Peyer's patch (tissue), 4 donors: ENCODE measurements at regions not wholly inside any gene's neighbourhood (a gene's known extent, or its start where the extent isn't known, plus 50 kb on each side); places are given as distances from the start of the nearest gene placed in this dataset.

ENCODE experiments used
- DNase-seq, 3 donors: peaks; one replicate each; pipeline ENCODE4 v3.0.0-alpha.2; 2017 to 2019
- H3K27ac ChIP-seq, 4 donors: fragments of 200-600 bp; sonication (generic); one replicate each; pipeline ENCODE4 v1.5.1; 2016 to 2019
- H3K27me3 ChIP-seq, 2 donors: fragments of 200-600 bp; sonication (generic); one replicate each; pipeline ENCODE4 v1.5.1; 2019
- H3K36me3 ChIP-seq, 3 donors: fragments of 200-600 bp; sonication (generic); one replicate each; pipeline ENCODE4 v1.5.1; 2016 to 2019
- H3K4me1 ChIP-seq, 4 donors: fragments of 200-600 bp; sonication (generic); one replicate each; pipeline ENCODE4 v1.5.1; 2016 to 2019
- H3K4me3 ChIP-seq, 4 donors: fragments of 200-600 bp; sonication (generic); 1 replicate in 3 of 4; 2 replicates in 1 of 4; pipeline ENCODE4 v1.5.1; 2016 to 2019; ENCODE audit warnings: mild to moderate bottlenecking in 1 of 4
- H3K9me3 ChIP-seq, 4 donors: fragments of 200-600 bp; sonication (generic); one replicate each; pipeline ENCODE4 v1.5.1; 2016 to 2019; ENCODE audit warnings: mild to moderate bottlenecking in 1 of 4
- POLR2A ChIP-seq, 2 donors: fragments of 450-650 bp; IDR thresholded peaks; one replicate each; pipeline ENCODE4 v1.5.1; 2017; ENCODE audit warnings: antibody characterized with exemption in 2 of 2, mild to moderate bottlenecking in 2 of 2, moderate library complexity in 2 of 2
- TF ChIP-seq, protein P1 (sequence below), 6 experiments: fragments of 450-650 bp in 4 of 6; fragments of 200-600 bp in 2 of 6; sonication (generic) in 1 of 6; IDR thresholded peaks; one replicate each; pipeline ENCODE4 v1.5.1; 2017 to 2019; ENCODE audit warnings: antibody characterized with exemption in 6 of 6, mild to moderate bottlenecking in 3 of 6, moderate library complexity in 1 of 6

DNA sequence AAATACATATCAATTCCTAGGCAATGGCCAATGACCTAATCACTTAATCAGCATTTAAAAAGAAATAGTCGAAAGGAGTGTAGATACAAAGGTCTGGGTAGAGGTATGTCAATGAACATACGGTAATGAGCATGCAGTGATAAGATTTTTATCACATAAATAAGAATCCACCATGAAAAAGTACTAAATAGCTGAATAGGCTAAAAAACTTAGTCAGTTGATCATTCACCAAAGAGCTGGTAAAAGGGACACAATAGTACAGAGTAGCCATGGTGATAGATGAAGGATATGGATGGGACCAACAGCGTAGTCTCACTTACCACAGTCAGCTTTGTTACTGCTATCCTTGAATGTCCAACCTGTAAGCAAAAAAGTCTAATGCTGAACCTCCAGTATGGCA is 1018.6 kb upstream of the EYS start:
- Histone ChIP-seq H3K9me3 (no peaks in the 10 kb centered on the region), H3K4me1 (no peaks in the 10 kb centered on the region), H3K4me3 (no peak overlapping the region), H3K27me3 (no peaks in the 10 kb centered on the region), H3K27ac (no peak overlapping the region), H3K36me3 (no peaks in the 10 kb centered on the region)
- TF ChIP-seq, protein P1, sequence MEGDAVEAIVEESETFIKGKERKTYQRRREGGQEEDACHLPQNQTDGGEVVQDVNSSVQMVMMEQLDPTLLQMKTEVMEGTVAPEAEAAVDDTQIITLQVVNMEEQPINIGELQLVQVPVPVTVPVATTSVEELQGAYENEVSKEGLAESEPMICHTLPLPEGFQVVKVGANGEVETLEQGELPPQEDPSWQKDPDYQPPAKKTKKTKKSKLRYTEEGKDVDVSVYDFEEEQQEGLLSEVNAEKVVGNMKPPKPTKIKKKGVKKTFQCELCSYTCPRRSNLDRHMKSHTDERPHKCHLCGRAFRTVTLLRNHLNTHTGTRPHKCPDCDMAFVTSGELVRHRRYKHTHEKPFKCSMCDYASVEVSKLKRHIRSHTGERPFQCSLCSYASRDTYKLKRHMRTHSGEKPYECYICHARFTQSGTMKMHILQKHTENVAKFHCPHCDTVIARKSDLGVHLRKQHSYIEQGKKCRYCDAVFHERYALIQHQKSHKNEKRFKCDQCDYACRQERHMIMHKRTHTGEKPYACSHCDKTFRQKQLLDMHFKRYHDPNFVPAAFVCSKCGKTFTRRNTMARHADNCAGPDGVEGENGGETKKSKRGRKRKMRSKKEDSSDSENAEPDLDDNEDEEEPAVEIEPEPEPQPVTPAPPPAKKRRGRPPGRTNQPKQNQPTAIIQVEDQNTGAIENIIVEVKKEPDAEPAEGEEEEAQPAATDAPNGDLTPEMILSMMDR (IDR thresholded peaks at IDR 0.05), result no peak
- TF ChIP-seq POLR2A (IDR thresholded peaks at IDR 0.05), result no peak
- DNase-seq, result no peak

DNA sequence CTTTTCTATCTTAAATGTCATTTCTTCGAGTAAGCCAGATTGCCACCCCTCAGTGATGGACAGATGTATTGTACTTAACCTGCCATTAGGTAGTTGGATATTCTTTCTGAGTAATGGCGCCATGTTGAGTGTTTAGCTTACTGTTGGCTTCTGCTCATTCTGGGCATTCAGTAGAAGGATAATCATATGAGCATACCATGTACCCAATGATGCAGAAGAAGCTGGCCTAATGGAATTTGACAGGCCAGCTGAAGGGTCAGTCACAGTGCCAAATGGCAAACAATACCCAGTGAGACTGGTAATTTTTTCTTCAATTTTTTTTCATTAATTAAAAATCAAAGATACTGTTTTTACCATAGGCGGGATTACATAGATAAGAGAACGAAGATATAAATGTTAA is 1010.8 kb upstream of the EYS start:
- H3K4me1 ChIP-seq, result no peaks in the 10 kb centered on the region
- H3K4me3 ChIP-seq, result no peak overlapping the region
- no peak for DNase-seq
- no peak for TF ChIP-seq POLR2A (IDR thresholded peaks at IDR 0.05)
- TF ChIP-seq, protein P1 (IDR thresholded peaks at IDR 0.05), result no peak
- H3K9me3 ChIP-seq, result no peaks in the 10 kb centered on the region
- no peak overlapping the region for H3K27ac ChIP-seq
- H3K27me3 ChIP-seq, result no peaks in the 10 kb centered on the region
- no peaks in the 10 kb centered on the region for H3K36me3 ChIP-seq

DNA sequence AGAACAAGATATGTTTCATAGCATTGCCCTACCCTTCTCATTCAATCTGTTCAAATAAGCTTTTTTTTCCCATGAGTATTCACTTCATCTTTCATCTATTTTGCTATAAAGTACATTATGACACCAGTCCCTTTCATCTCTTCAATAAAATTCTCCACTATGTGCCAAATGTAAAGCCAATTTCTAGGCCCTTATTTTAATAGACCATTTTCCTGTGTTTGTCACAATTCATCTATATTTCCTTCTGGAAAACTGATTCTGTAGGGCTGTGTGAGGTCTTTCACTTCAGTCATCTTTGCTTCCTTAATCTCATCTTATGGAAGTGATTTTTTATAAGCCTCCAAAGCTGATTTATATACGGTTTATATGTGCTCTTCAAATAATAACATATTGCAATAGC is 992.4 kb upstream of the EYS start:
- no peak overlapping the region for H3K4me3 ChIP-seq
- no peaks in the 10 kb centered on the region for H3K36me3 ChIP-seq
- H3K27me3 ChIP-seq, result no peaks in the 10 kb centered on the region
- no peaks in the 10 kb centered on the region for H3K9me3 ChIP-seq
- H3K27ac ChIP-seq, result no peak overlapping the region
- no peaks in the 10 kb centered on the region for H3K4me1 ChIP-seq
- no peak for DNase-seq
- no peak for TF ChIP-seq POLR2A (IDR thresholded peaks at IDR 0.05)
- TF ChIP-seq, protein P1 (IDR thresholded peaks at IDR 0.05), result no peak

DNA sequence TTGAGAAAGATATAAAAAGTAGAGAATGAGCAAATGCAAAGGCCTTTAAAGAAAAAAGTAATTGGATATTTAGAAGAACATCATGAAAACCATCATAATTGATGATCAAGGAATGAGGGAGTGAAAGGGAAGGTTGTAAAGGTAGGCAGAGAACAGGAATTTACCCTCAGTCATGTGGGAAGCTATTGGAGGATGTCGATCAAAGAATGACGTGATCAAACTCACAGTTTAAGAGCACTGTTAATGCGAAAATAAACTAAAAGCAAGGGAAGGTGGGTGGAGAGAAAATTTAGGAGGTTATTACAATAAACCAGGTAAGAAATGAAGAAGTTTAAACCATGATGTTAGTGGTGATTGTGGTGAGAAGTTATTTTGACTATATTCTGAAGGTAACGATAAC is 982.6 kb upstream of the EYS start:
- no peak for DNase-seq
- Histone ChIP-seq H3K27ac (no peak overlapping the region), H3K27me3 (no peaks in the 10 kb centered on the region), H3K36me3 (no peaks in the 10 kb centered on the region), H3K9me3 (no peaks in the 10 kb centered on the region), H3K4me3 (no peak overlapping the region), H3K4me1 (no peaks in the 10 kb centered on the region)
- TF ChIP-seq, protein P1 (IDR thresholded peaks at IDR 0.05), result no peak
- no peak for TF ChIP-seq POLR2A (IDR thresholded peaks at IDR 0.05)

DNA sequence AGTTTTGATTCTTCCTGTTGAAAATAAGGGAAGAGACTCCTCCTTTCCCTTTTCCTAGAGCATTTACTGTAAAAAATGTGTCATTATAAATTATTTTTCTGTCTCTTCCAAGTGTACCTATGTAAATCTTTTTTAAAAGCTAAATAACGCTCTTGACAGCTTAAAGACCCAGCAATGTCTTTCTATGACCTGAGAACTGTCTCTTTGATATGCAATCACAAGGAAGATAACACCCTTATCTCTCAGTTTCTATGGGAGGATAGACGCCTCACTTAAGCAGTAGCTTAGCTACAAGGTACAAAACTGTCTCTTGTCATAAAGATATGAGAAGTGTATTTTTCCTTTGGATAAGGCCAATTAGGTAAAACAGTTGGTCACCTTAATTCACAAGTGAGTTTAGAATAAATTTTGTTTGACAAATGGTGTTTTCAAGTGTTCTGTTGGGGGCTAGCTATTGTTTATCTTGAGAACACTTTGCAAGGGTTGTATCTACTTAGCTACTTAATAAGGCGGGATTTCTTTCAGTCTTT is 980.6 kb upstream of the EYS start:
- Histone ChIP-seq H3K27me3 (no peaks in the 10 kb centered on the region), H3K4me1 (no peaks in the 10 kb centered on the region), H3K27ac (no peak overlapping the region), H3K36me3 (no peaks in the 10 kb centered on the region), H3K4me3 (no peak overlapping the region), H3K9me3 (no peaks in the 10 kb centered on the region)
- DNase-seq, result no peak
- TF ChIP-seq, protein P1 (IDR thresholded peaks at IDR 0.05), result no peak

DNA sequence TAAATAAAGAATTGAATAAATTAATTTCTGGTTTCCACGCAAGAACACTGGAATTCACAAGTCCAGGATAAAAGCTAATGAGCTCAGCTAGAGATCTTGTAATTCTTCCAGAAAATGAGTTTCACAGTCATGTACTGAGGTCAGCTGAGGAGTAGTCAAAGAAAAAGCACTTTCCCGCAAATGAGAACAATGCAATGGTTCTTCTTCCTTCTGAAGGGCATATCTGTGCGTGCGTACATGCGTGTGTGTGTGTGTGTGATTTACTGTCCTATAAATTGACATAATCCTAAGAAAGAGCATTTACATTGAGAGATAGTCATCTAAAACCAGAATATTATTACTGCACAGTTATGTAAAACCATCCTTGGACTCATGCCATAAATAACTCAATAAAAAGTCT is 968.9 kb upstream of the EYS start:
- Histone ChIP-seq H3K27ac (no peak overlapping the region), H3K4me3 (no peak overlapping the region), H3K36me3 (no peaks in the 10 kb centered on the region), H3K27me3 (no peaks in the 10 kb centered on the region), H3K9me3 (no peaks in the 10 kb centered on the region), H3K4me1 (no peaks in the 10 kb centered on the region)
- no peak for DNase-seq
- TF ChIP-seq POLR2A (IDR thresholded peaks at IDR 0.05), result no peak
- TF ChIP-seq, protein P1 (IDR thresholded peaks at IDR 0.05), result no peak
